Spleen (tissue), 11 donors: ENCODE measurements at regions not wholly inside any gene's neighbourhood (a gene's known extent, or its start where the extent isn't known, plus 50 kb on each side); places are given as distances from the start of the nearest gene placed in this dataset.

ENCODE experiments used
- DNase-seq: peaks from one replicate; pipeline ENCODE4 v3.0.0-alpha.2; 2020
- H3K27ac ChIP-seq, 8 donors: fragments of 200-600 bp; sonication (generic) in 7 of 8; 1 replicate in 4 of 8; 2 replicates in 4 of 8; pipeline versions ENCODE4 v1.5.0 to v1.8.0; 2016 to 2021; ENCODE audit warnings: inconsistent platforms in 4 of 8, mild to moderate bottlenecking in 4 of 8, moderate library complexity in 1 of 8
- H3K27me3 ChIP-seq, 7 donors: fragments of 200-600 bp; sonication (generic) in 6 of 7; replicated peaks in 1 of 7; 1 replicate in 4 of 7; 2 replicates in 3 of 7; pipeline versions ENCODE4 v1.5.0 to v1.8.0; 2016 to 2021; ENCODE audit warnings: inconsistent platforms in 3 of 7, mild to moderate bottlenecking in 1 of 7
- H3K36me3 ChIP-seq, 6 donors: fragments of 200-600 bp; sonication (generic) in 5 of 6; 1 replicate in 4 of 6; 2 replicates in 2 of 6; pipeline versions ENCODE4 v1.5.0 to v1.8.0; 2016 to 2021; ENCODE audit warnings: inconsistent platforms in 2 of 6
- H3K4me1 ChIP-seq, 6 donors: fragments of 200-600 bp; sonication (generic) in 5 of 6; 1 replicate in 3 of 6; 2 replicates in 3 of 6; pipeline versions ENCODE4 v1.5.0 to v1.8.0; 2016 to 2021; ENCODE audit warnings: inconsistent platforms in 3 of 6
- H3K4me3 ChIP-seq, 8 donors: fragments of 200-600 bp; sonication (generic) in 7 of 8; 1 replicate in 4 of 8; 2 replicates in 4 of 8; pipeline versions ENCODE4 v1.5.0 to v1.8.0; 2016 to 2021; ENCODE audit warnings: inconsistent platforms in 4 of 8, mild to moderate bottlenecking in 4 of 8, moderate library complexity in 2 of 8
- H3K9me3 ChIP-seq, 8 donors: fragments of 200-600 bp; sonication (generic) in 7 of 8; 1 replicate in 4 of 8; 2 replicates in 4 of 8; pipeline versions ENCODE4 v1.5.0 to v1.8.0; 2016 to 2021; ENCODE audit warnings: inconsistent platforms in 4 of 8
- CTCF ChIP-seq, 11 experiments: fragments of 200-600 bp in 7 of 11; fragments of 450-650 bp in 4 of 11; sonication (generic) in 4 of 11; IDR thresholded peaks in 8 of 11; conservative IDR thresholded peaks in 3 of 11; 1 replicate in 7 of 11; 2 replicates in 4 of 11; pipeline versions ENCODE4 v1.4.0 to v1.8.0; 2016 to 2021; ENCODE audit warnings: antibody characterized with exemption in 11 of 11, inconsistent platforms in 4 of 11, mild to moderate bottlenecking in 1 of 11
- POLR2A ChIP-seq, 3 donors: fragments of 450-650 bp; IDR thresholded peaks; one replicate each; pipeline ENCODE4 v1.5.1; 2017; ENCODE audit warnings: antibody characterized with exemption in 3 of 3, mild to moderate bottlenecking in 1 of 3
- POLR2AphosphoS5 ChIP-seq, 3 donors: sonication (generic); formaldehyde crosslinking; IDR thresholded peaks; one replicate each; pipeline ENCODE4 v1.5.1; 2017; ENCODE audit warnings: antibody characterized with exemption in 3 of 3
- WGBS, 5 donors: extraction: QIAGEN DNeasy Blood & Tissue Kit in 3 of 5; methylation state at CpG; one replicate each; pipeline versions ENCODE4 v1.1.5 to v1.1.7; 2013 to 2018; 5-methylcytosine and 5-hydroxymethylcytosine counted together
- intact Hi-C: fragments of 100-400 bp; cut with DNase I; formaldehyde crosslinking; loops from one replicate; pipeline ENCODE4 v1.15.0; 2023; ENCODE audit warnings: low total_unique reads
- donor health status: healthy with polysubstance abuse.
- donor health status: DM: no; HTN: no; CAD: no; lungs with moderate emphysema.
- donor health status: DM: no; HTN: no; CAD: no.
- donor health status: Bipolar disorder and iron deficiency.
- donor health status: healthy.
- donor health status: DM: no; HTN: no; CAD: no.
- donor health status: DM: yes; HTN: yes; CAD: no.

DNA sequence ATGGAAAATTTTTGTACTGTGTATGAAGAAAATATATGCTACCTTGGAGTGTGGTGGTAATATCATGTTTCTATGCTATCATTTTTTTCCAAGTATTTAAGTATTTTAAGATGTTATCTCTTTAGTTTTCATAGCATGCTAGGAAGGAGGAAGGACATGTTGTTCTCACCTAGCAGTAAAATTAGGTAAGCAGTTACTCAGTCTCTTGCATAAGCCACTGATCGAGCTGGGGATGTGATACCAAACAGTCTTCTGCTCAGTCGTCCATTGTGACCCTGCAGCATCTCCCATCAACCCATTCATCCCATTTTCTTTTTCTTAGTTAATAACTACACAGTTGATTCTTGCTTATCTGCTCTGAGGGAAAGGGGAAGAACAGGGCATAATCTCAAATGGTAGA is 130.6 kb downstream of the KLF5 start:
- intact Hi-C loops, result no loop called here
- WGBS, 5 donors, result 38 to 83% (median 58%) methylated on average over 2 of the region's 2 CpGs
- no peak for TF ChIP-seq POLR2AphosphoS5 (IDR thresholded peaks at IDR 0.05)
- TF ChIP-seq POLR2A (IDR thresholded peaks at IDR 0.05), result no peak
- TF ChIP-seq CTCF (IDR thresholded peaks at IDR 0.05 in 8 of 11, conservative IDR thresholded peaks at IDR 0.05 in 3 of 11), result no peak

DNA sequence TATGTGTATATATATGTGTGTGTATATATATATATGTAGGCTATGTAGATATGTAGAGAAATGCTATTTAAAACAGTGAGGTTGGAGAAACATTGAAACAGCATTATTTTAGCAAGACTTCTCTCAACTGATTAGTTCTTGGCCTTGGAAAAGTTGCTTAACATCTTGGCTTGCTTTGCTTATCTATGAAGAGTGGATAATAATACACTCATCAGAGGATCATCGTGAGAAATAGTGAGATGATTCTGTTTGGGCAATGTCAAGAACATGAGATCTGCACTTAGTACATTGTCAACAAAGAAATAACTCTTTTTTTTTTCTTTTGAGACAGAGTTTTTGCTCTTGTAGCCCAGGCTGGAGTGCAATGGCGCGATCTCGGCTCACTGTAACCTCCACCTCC is 128.3 kb downstream of the KLF5 start:
- Histone ChIP-seq H3K4me1 (no peaks in the 10 kb centered on the region), H3K9me3 (no peaks in the 10 kb centered on the region), H3K27ac (no peak overlapping the region), H3K4me3 (no peak overlapping the region), H3K27me3 (no peaks in the 10 kb centered on the region), H3K36me3 (no peaks in the 10 kb centered on the region)
- WGBS, 5 donors, result 84 to 100% (median 92%) methylated on average over 4 of the region's 4 CpGs
- intact Hi-C loops, result no loop called here
- TF ChIP-seq POLR2A (IDR thresholded peaks at IDR 0.05) (no peak), CTCF (IDR thresholded peaks at IDR 0.05 in 8 of 11, conservative IDR thresholded peaks at IDR 0.05 in 3 of 11) (no peak), POLR2AphosphoS5 (IDR thresholded peaks at IDR 0.05) (no peak)
- DNase-seq, result no peak

More for the DNA sequence above, 130.6 kb downstream of the KLF5 start:
- H3K4me1 ChIP-seq, result no peaks in the 10 kb centered on the region
- H3K27me3 ChIP-seq, result no peaks in the 10 kb centered on the region
- H3K27ac ChIP-seq, result no peak overlapping the region
- no peak overlapping the region for H3K4me3 ChIP-seq
- H3K36me3 ChIP-seq, result no peaks in the 10 kb centered on the region
- DNase-seq, result no peak
- H3K9me3 ChIP-seq, result no peaks in the 10 kb centered on the region

GRCh38 chr13:73179650-73180274 is 121.0 kb downstream of the KLF5 start:
- intact Hi-C loops, result no loop called here
- Histone ChIP-seq H3K4me3 (no peak overlapping the region), H3K4me1 (no peaks in the 10 kb centered on the region), H3K27ac (no peak overlapping the region), H3K36me3 (no peaks in the 10 kb centered on the region), H3K27me3 (no peaks in the 10 kb centered on the region), H3K9me3 (no peaks in the 10 kb centered on the region)
- WGBS, 5 donors, result 86 to 94% (median 91%) methylated on average over 6 of the region's 6 CpGs
- no peak for DNase-seq
- TF ChIP-seq CTCF (IDR thresholded peaks at IDR 0.05 in 8 of 11, conservative IDR thresholded peaks at IDR 0.05 in 3 of 11) (no peak), POLR2A (IDR thresholded peaks at IDR 0.05) (no peak), POLR2AphosphoS5 (IDR thresholded peaks at IDR 0.05) (no peak)

GRCh38 chr13:73177916-73178565 is 119.2 kb downstream of the KLF5 start:
- Histone ChIP-seq H3K27ac (no peak overlapping the region), H3K27me3 (no peaks in the 10 kb centered on the region), H3K4me1 (no peaks in the 10 kb centered on the region), H3K36me3 (no peaks in the 10 kb centered on the region), H3K9me3 (no peaks in the 10 kb centered on the region), H3K4me3 (no peak overlapping the region)
- intact Hi-C loops, result no loop called here
- no peak for DNase-seq
- TF ChIP-seq POLR2AphosphoS5 (IDR thresholded peaks at IDR 0.05), result no peak
- no peak for TF ChIP-seq CTCF (IDR thresholded peaks at IDR 0.05 in 8 of 11, conservative IDR thresholded peaks at IDR 0.05 in 3 of 11)
- no peak for TF ChIP-seq POLR2A (IDR thresholded peaks at IDR 0.05)
- 80 to 90% (median 83%) methylated on average over 3 of the region's 3 CpGs for WGBS, 5 donors
